ENCODE measurements at regions not wholly inside any gene's neighbourhood (a gene's known extent, or its start where the extent isn't known, plus 50 kb on each side); places are given as distances from the start of the nearest gene placed in this dataset.

GRCh38 chr11:15673408-15673831 is 558.7 kb downstream of the INSC start:
- H3K27me3 ChIP-seq, result no peaks in the 10 kb centered on the region
- H3K27ac ChIP-seq, result no peak overlapping the region
- DNase-seq (no peak), ATAC-seq (no peak), FAIRE-seq (no peak)
- H3K36me3 ChIP-seq, result no peaks in the 10 kb centered on the region
- intact Hi-C loops (cut with DNase I), result no loop called here
- H3K9me3 ChIP-seq, result no peaks in the 10 kb centered on the region
- H3K4me3 ChIP-seq, result no peak overlapping the region
- TF ChIP-seq, protein P1, sequence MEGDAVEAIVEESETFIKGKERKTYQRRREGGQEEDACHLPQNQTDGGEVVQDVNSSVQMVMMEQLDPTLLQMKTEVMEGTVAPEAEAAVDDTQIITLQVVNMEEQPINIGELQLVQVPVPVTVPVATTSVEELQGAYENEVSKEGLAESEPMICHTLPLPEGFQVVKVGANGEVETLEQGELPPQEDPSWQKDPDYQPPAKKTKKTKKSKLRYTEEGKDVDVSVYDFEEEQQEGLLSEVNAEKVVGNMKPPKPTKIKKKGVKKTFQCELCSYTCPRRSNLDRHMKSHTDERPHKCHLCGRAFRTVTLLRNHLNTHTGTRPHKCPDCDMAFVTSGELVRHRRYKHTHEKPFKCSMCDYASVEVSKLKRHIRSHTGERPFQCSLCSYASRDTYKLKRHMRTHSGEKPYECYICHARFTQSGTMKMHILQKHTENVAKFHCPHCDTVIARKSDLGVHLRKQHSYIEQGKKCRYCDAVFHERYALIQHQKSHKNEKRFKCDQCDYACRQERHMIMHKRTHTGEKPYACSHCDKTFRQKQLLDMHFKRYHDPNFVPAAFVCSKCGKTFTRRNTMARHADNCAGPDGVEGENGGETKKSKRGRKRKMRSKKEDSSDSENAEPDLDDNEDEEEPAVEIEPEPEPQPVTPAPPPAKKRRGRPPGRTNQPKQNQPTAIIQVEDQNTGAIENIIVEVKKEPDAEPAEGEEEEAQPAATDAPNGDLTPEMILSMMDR (IDR thresholded peaks at IDR 0.05), result no peak
- no peaks in the 10 kb centered on the region for H3K4me1 ChIP-seq

GRCh38 chr11:15674756-15675155 is 560.0 kb downstream of the INSC start:
- 88 to 100% methylated on average over 1 of the region's 1 CpG for WGBS, 2 donors
- ATAC-seq, result no peak

DNA sequence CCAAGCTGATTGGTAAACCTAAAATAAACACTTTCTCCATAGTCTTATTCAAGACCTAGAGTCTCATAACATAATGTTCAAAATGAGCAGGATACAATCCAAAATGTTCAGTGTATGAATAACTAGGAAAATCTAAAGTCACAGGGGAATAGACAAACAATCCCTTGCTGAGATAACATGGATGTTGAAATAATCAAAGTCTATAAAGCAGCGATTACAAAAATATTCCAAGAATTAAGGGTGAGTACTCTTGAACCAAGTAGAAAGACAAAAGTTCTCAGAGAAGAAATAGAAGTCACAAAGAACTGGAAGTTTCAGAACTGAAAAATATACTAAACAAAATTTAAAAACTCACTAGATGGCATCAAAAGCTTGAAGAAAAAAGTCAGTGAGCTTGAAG is 561.0 kb downstream of the INSC start:
- FAIRE-seq (no peak), DNase-seq (no peak), ATAC-seq (no peak)
- no peaks in the 10 kb centered on the region for H3K27me3 ChIP-seq
- WGBS, 2 donors, result 18 to 19% methylated on average over 1 of the region's 1 CpG
- H3K4me1 ChIP-seq, result no peaks in the 10 kb centered on the region
- no peak overlapping the region for H3K27ac ChIP-seq
- H3K36me3 ChIP-seq, result no peaks in the 10 kb centered on the region
- TF ChIP-seq, protein P1 (IDR thresholded peaks at IDR 0.05), result no peak
- no peaks in the 10 kb centered on the region for H3K9me3 ChIP-seq
- H3K4me3 ChIP-seq, result no peak overlapping the region
- intact Hi-C loops (cut with DNase I), result no loop called here

More at GRCh38 chr11:15674756-15675155, 560.0 kb downstream of the INSC start:
- intact Hi-C loops (cut with DNase I), result no loop called here
- DNase-seq (no peak), FAIRE-seq (no peak)
- no peaks in the 10 kb centered on the region for H3K9me3 ChIP-seq
- TF ChIP-seq, protein P1 (IDR thresholded peaks at IDR 0.05), result no peak
- H3K36me3 ChIP-seq, result no peaks in the 10 kb centered on the region
- no peak overlapping the region for H3K4me3 ChIP-seq
- H3K27ac ChIP-seq, result no peak overlapping the region
- no peaks in the 10 kb centered on the region for H3K4me1 ChIP-seq
- H3K27me3 ChIP-seq, result no peaks in the 10 kb centered on the region

DNA sequence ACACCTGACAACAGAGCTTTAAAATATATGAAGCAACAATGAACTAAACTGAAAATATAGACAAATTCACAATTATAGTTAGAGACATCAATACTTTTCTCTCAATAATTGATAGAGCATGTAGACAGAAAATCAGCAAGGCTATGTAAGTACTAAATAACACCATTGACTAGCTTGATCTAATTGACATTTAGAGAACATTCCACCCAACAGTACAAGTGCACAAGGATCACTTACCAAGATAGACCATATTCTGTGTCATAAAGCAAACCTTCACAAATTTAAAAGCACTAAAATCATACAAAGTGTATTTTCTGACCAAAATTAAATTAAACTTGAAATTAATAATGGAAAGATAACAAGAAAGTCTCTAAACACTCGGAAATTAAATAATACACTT is 562.5 kb downstream of the INSC start:
- H3K27ac ChIP-seq, result no peak overlapping the region
- no peaks in the 10 kb centered on the region for H3K9me3 ChIP-seq
- intact Hi-C loops (cut with DNase I), result no loop called here
- DNase-seq (no peak), FAIRE-seq (no peak), ATAC-seq (no peak)
- TF ChIP-seq, protein P1 (IDR thresholded peaks at IDR 0.05), result no peak
- no peaks in the 10 kb centered on the region for H3K27me3 ChIP-seq
- no peak overlapping the region for H3K4me3 ChIP-seq
- 86 to 89% methylated on average over 1 of the region's 1 CpG for WGBS, 2 donors
- H3K4me1 ChIP-seq, result no peaks in the 10 kb centered on the region
- H3K36me3 ChIP-seq, result no peaks in the 10 kb centered on the region

GRCh38 chr11:15683528-15683927 is 568.8 kb downstream of the INSC start:
- TF ChIP-seq, protein P1 (IDR thresholded peaks at IDR 0.05), result no peak
- intact Hi-C loops (cut with DNase I), result no loop called here
- H3K27me3 ChIP-seq, result no peaks in the 10 kb centered on the region
- no peak overlapping the region for H3K27ac ChIP-seq
- H3K4me1 ChIP-seq, result no peaks in the 10 kb centered on the region
- H3K4me3 ChIP-seq, result no peak overlapping the region
- no peaks in the 10 kb centered on the region for H3K36me3 ChIP-seq
- no peak for ATAC-seq
- no peaks in the 10 kb centered on the region for H3K9me3 ChIP-seq
- no peak for FAIRE-seq
- DNase-seq, result no peak
